ENCODE measurements at regions not wholly inside any gene's neighbourhood (a gene's known extent, or its start where the extent isn't known, plus 50 kb on each side); places are given as distances from the start of the nearest gene placed in this dataset.

- DNase-seq (ENCODE audit: low read depth), result no peak
Measured at GRCh38 chr9:89554307-89555035, 50.3 kb upstream of the GADD45G start.

GRCh38 chr9:89553451-89554010 lies 51.3 kb upstream of the GADD45G start:
- DNase-seq (ENCODE audit: low read depth), result no peak

GRCh38 chr9:89550346-89550927 lies 52.5 kb upstream of the SEMA4D start:
- DNase-seq (ENCODE audit: low read depth), result no peak

- peak; percentile 86 for DNase-seq (ENCODE audit: low read depth)
Measured at GRCh38 chr9:89549031-89549644, 51.2 kb upstream of the SEMA4D start.

- DNase-seq (ENCODE audit: low read depth), result no peak
Measured at GRCh38 chr9:89548071-89548638, 50.2 kb upstream of the SEMA4D start.
